T-cell (primary cell): ENCODE measurements at regions not wholly inside any gene's neighbourhood (a gene's known extent, or its start where the extent isn't known, plus 50 kb on each side); places are given as distances from the start of the nearest gene placed in this dataset.
"Not testable (repeated sequence)": the region's sequence is repeated elsewhere in the genome, so short reads cannot be mapped to it uniquely, and the experiment has no call there.

Source experiments
- ATAC-seq, 4 experiments: fragments of 200-7000 bp in 3 of 4; fragments of 150-1000 bp in 1 of 4; cut with Tn5 transposase; replicated peaks in 1 of 4; 1 replicate in 3 of 4; 2 replicates in 1 of 4; pipeline ENCODE4 v1.10.0; 2021; ENCODE audit warnings: moderate library complexity in 3 of 4, mild to moderate bottlenecking in 2 of 4, moderate number of reproducible peaks in 1 of 4
- CTCF ChIA-PET, 2 donors: fragments of 300-600 bp; sonication (Branson Sonifier 250); formaldehyde crosslinking; loops; one replicate each; lab custom pipeline; 2022; ENCODE audit warnings: antibody characterized with exemption in 2 of 2; lab: Charles Lee
- POLR2A ChIA-PET, 2 donors: fragments of 300-600 bp; sonication (Branson Sonifier 250); formaldehyde crosslinking; loops; one replicate each; lab custom pipeline; 2022; ENCODE audit warnings: antibody characterized with exemption in 2 of 2; lab: Charles Lee
- DNase-seq, 35 experiments: peaks; one replicate each; pipeline versions ENCODE4 v3.0.0 to v3.0.0-alpha.2; 2013 to 2023
- H3K27ac ChIP-seq: one replicate; pipeline ENCODE4 v1.5.1; 2013; ENCODE audit warnings: low read length
- H3K27me3 ChIP-seq, 2 experiments: replicated peaks in 1 of 2; 1 replicate in 1 of 2; 2 replicates in 1 of 2; pipeline versions ENCODE4 v1.6.1 to v1.7.0; 2013; ENCODE audit warnings: low read length in 1 of 2, mixed read lengths in 1 of 2; ENCODE audit not compliant: control insufficient read depth in 2 of 2, insufficient read depth in 2 of 2; ENCODE audit errors: extremely low read depth in 1 of 2
- H3K36me3 ChIP-seq, 2 donors: 1 replicate in 1 of 2; 2 replicates in 1 of 2; pipeline versions ENCODE4 v1.6.1 to v1.7.0; 2013; ENCODE audit warnings: low read length in 1 of 2; ENCODE audit not compliant: control insufficient read depth in 2 of 2, insufficient read depth in 1 of 2; ENCODE audit errors: extremely low read depth in 1 of 2
- H3K4me1 ChIP-seq, 2 experiments: 1 replicate in 1 of 2; 2 replicates in 1 of 2; pipeline versions ENCODE4 v1.6.1 to v1.7.0; 2013; ENCODE audit warnings: low read length in 2 of 2, mixed read lengths in 1 of 2; ENCODE audit not compliant: insufficient read depth in 2 of 2, control insufficient read depth in 1 of 2; ENCODE audit errors: extremely low read depth in 1 of 2
- H3K4me3 ChIP-seq, 2 donors: 1 replicate in 1 of 2; 2 replicates in 1 of 2; pipeline versions ENCODE4 v1.5.1 to v1.7.0; 2013; ENCODE audit warnings: mild to moderate bottlenecking in 2 of 2, low read length in 1 of 2, moderate library complexity in 1 of 2; ENCODE audit not compliant: control insufficient read depth in 1 of 2; ENCODE audit errors: extremely low read depth in 1 of 2
- H3K9me3 ChIP-seq: 2 replicates; pipeline ENCODE4 v1.7.0; 2013
- H3K27ac Mint-ChIP-seq, 2 donors: one replicate each; pipeline ENCODE4 v1.8.0; 2020 to 2021; ENCODE audit warnings: mild to moderate bottlenecking in 2 of 2, mixed read lengths in 2 of 2
- H3K27me3 Mint-ChIP-seq, 2 donors: one replicate each; pipeline ENCODE4 v1.8.0; 2021 to 2022; ENCODE audit warnings: mixed read lengths in 2 of 2
- H3K36me3 Mint-ChIP-seq: one replicate; pipeline ENCODE4 v1.8.0; 2021; ENCODE audit warnings: mixed read lengths
- H3K4me1 Mint-ChIP-seq, 3 donors: one replicate each; pipeline ENCODE4 v1.8.0; 2020 to 2022; ENCODE audit warnings: mixed read lengths in 3 of 3, mild to moderate bottlenecking in 1 of 3
- H3K4me3 Mint-ChIP-seq, 3 donors: one replicate each; pipeline ENCODE4 v1.8.0; 2020 to 2022; ENCODE audit warnings: mild to moderate bottlenecking in 3 of 3, mixed read lengths in 3 of 3, moderate library complexity in 3 of 3
- H3K9me3 Mint-ChIP-seq, 3 donors: one replicate each; pipeline ENCODE4 v1.8.0; 2020 to 2022; ENCODE audit warnings: mixed read lengths in 3 of 3
- WGBS: methylation state at CpG from one replicate; pipeline ENCODE4 v1.1.5; 2013; ENCODE audit warnings: missing lambda C conversion rate; ENCODE audit not compliant: insufficient coverage; 5-methylcytosine and 5-hydroxymethylcytosine counted together

GRCh38 chr6:57975127-57975526 is 657.7 kb downstream of the PRIM2 start:
- WGBS = 98% methylated on average over 3 of the region's 10 CpGs
- ATAC-seq, H3K36me3 Mint-ChIP-seq, CTCF ChIA-PET, POLR2A ChIA-PET, DNase-seq, H3K9me3 Mint-ChIP-seq, H3K4me1 Mint-ChIP-seq, H3K4me3 Mint-ChIP-seq, H3K4me3 ChIP-seq, H3K9me3 ChIP-seq, H3K27me3 ChIP-seq, H3K27ac ChIP-seq, H3K36me3 ChIP-seq, H3K4me1 ChIP-seq, H3K27ac Mint-ChIP-seq: not testable (repeated sequence)
- H3K27me3 Mint-ChIP-seq = peaks cover 12 to 29% of the 10 kb centered on the region in 2 donors

GRCh38 chr6:57976371-57976770 is 658.9 kb downstream of the PRIM2 start:
- ATAC-seq, H3K27me3 ChIP-seq, H3K27ac Mint-ChIP-seq, H3K4me3 ChIP-seq, DNase-seq, H3K9me3 Mint-ChIP-seq, H3K36me3 ChIP-seq, H3K27ac ChIP-seq, H3K4me3 Mint-ChIP-seq, CTCF ChIA-PET, H3K4me1 Mint-ChIP-seq, H3K36me3 Mint-ChIP-seq, H3K9me3 ChIP-seq, H3K4me1 ChIP-seq, POLR2A ChIA-PET: not testable (repeated sequence)
- no CpG with 5 or more reads among the region's 1 CpG for WGBS
- H3K27me3 Mint-ChIP-seq = peaks cover 12 to 26% of the 10 kb centered on the region in 2 donors

- DNase-seq, H3K27ac ChIP-seq, POLR2A ChIA-PET, H3K36me3 ChIP-seq, H3K4me3 ChIP-seq, H3K36me3 Mint-ChIP-seq, H3K9me3 Mint-ChIP-seq, H3K4me3 Mint-ChIP-seq, ATAC-seq, H3K27ac Mint-ChIP-seq, H3K4me1 ChIP-seq, H3K4me1 Mint-ChIP-seq, H3K9me3 ChIP-seq, CTCF ChIA-PET, H3K27me3 ChIP-seq: not testable (repeated sequence)
- WGBS = no CpG with 5 or more reads among the region's 1 CpG
- peaks cover 12 to 17% of the 10 kb centered on the region in 2 donors for H3K27me3 Mint-ChIP-seq
Observed at GRCh38 chr6:57983603-57984002, 666.2 kb downstream of the PRIM2 start.

- H3K9me3 ChIP-seq, H3K27ac Mint-ChIP-seq, H3K4me1 ChIP-seq, H3K36me3 ChIP-seq, DNase-seq, H3K4me3 ChIP-seq, H3K27ac ChIP-seq, ATAC-seq, H3K36me3 Mint-ChIP-seq, H3K4me1 Mint-ChIP-seq, H3K4me3 Mint-ChIP-seq, H3K27me3 ChIP-seq, CTCF ChIA-PET, POLR2A ChIA-PET, H3K9me3 Mint-ChIP-seq: not testable (repeated sequence)
- 60% methylated on average over 1 of the region's 3 CpGs for WGBS
- H3K27me3 Mint-ChIP-seq = peaks cover 12 to 17% of the 10 kb centered on the region in 2 donors
Observed at GRCh38 chr6:57984575-57984974, 667.1 kb downstream of the PRIM2 start.

GRCh38 chr6:57985734-57986133 is 668.3 kb downstream of the PRIM2 start:
- 86% methylated on average over 2 of the region's 4 CpGs for WGBS
- ATAC-seq, CTCF ChIA-PET, H3K4me1 Mint-ChIP-seq, H3K4me3 Mint-ChIP-seq, H3K4me3 ChIP-seq, H3K27ac ChIP-seq, H3K9me3 Mint-ChIP-seq, DNase-seq, POLR2A ChIA-PET, H3K27me3 ChIP-seq, H3K9me3 ChIP-seq, H3K4me1 ChIP-seq, H3K27ac Mint-ChIP-seq, H3K36me3 Mint-ChIP-seq, H3K36me3 ChIP-seq: not testable (repeated sequence)
- H3K27me3 Mint-ChIP-seq = peaks cover 9 to 13% of the 10 kb centered on the region in 2 donors

GRCh38 chr6:57986584-57986983 is 669.2 kb downstream of the PRIM2 start:
- H3K36me3 Mint-ChIP-seq, H3K9me3 Mint-ChIP-seq, H3K4me3 ChIP-seq, H3K27ac Mint-ChIP-seq, H3K4me3 Mint-ChIP-seq, H3K9me3 ChIP-seq, H3K27ac ChIP-seq, DNase-seq, ATAC-seq, H3K36me3 ChIP-seq, POLR2A ChIA-PET, H3K4me1 ChIP-seq, CTCF ChIA-PET, H3K27me3 ChIP-seq, H3K4me1 Mint-ChIP-seq: not testable (repeated sequence)
- no CpG with 5 or more reads among the region's 2 CpGs for WGBS
- peaks cover 9 to 13% of the 10 kb centered on the region in 2 donors for H3K27me3 Mint-ChIP-seq

GRCh38 chr6:57989520-57990080 is 672.2 kb downstream of the PRIM2 start:
- H3K27ac Mint-ChIP-seq, ATAC-seq, H3K9me3 ChIP-seq, H3K4me1 ChIP-seq, POLR2A ChIA-PET, H3K9me3 Mint-ChIP-seq, H3K4me3 ChIP-seq, CTCF ChIA-PET, H3K36me3 Mint-ChIP-seq, H3K36me3 ChIP-seq, H3K4me1 Mint-ChIP-seq, H3K27me3 Mint-ChIP-seq, H3K27me3 ChIP-seq, H3K4me3 Mint-ChIP-seq, DNase-seq, H3K27ac ChIP-seq: not testable (repeated sequence)
- no CpG with 5 or more reads among the region's 2 CpGs for WGBS
